GM12875 (cell line): ENCODE measurements at regions not wholly inside any gene's neighbourhood (a gene's known extent, or its start where the extent isn't known, plus 50 kb on each side); places are given as distances from the start of the nearest gene placed in this dataset.

ENCODE experiments used
- H3K4me3 ChIP-seq: one replicate; pipeline ENCODE4 v1.5.1; 2011; ENCODE audit warnings: low read depth, low read length, control low read depth
- TF ChIP-seq, protein P1 (sequence below): IDR thresholded peaks from 2 replicates; pipeline ENCODE4 v1.5.1; 2011; ENCODE audit warnings: low read depth, mild to moderate bottlenecking, control low read depth, inconsistent platforms, low read length, moderate library complexity, borderline replicate concordance; ENCODE audit not compliant: insufficient read depth

DNA sequence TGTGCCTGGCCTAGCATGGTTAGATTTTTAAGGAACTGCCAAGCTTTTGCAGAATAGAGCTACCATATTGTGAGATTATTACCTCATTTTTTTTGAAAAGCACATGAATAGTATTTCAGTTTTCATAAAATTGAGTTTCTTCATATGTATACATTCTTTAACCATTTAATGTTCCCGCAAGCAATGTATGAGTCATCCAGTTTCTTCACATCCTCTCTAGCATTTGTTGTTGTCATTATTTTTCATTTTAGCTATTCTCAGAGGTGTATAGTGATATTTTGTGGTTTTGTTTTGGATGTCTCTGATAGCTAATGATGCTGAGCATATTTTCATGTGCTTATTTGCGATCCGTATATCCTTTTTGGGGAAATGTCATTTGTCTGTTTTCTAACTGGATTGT lies 74.9 kb downstream of the GLUD2 start:
- no peak overlapping the region for H3K4me3 ChIP-seq
- TF ChIP-seq, protein P1, sequence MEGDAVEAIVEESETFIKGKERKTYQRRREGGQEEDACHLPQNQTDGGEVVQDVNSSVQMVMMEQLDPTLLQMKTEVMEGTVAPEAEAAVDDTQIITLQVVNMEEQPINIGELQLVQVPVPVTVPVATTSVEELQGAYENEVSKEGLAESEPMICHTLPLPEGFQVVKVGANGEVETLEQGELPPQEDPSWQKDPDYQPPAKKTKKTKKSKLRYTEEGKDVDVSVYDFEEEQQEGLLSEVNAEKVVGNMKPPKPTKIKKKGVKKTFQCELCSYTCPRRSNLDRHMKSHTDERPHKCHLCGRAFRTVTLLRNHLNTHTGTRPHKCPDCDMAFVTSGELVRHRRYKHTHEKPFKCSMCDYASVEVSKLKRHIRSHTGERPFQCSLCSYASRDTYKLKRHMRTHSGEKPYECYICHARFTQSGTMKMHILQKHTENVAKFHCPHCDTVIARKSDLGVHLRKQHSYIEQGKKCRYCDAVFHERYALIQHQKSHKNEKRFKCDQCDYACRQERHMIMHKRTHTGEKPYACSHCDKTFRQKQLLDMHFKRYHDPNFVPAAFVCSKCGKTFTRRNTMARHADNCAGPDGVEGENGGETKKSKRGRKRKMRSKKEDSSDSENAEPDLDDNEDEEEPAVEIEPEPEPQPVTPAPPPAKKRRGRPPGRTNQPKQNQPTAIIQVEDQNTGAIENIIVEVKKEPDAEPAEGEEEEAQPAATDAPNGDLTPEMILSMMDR: no peak

DNA sequence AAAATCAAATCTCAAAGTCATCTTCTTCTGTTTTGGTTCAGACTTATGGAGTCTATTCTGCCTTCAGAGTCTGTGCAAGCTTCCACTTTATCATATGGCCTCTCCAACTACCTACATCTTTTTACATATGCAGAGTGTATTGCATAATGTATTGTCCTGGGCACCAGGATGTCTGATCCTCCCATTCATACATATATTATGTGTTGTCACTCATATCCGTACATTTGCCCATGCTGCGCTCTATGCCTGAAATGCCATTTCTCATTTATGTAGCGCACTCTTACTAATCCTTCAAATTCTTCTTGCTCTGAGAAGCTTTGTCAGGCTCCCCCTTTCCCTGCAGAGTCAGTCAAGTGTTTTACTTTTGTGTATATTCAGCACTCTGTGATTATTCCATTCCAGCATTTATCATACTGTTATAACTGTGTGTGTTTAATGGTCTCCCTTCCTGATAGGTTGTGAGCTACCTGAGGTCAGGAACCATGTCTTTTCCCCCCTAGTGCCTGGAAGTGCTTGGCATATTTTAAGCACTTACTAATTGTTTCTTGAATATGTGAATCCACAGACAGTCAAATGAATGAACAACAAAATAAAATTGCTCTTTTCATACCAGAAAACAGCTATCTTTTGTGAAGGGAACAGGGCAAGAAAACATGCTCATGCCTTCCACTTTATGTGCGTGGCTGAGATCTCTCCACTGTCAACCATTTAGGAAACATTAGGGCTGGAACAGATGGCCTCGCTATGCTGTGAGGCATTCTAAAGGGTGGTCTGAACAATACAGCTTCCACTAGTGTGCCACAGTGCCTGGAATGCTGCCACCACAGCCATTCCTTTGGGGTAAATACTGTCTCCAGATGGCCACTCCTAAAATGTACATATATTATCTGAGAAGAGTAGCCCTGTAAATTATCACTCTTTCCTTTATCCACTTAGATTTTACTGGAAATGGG lies 81.8 kb downstream of the GLUD2 start:
- H3K4me3 ChIP-seq: no peak overlapping the region
- TF ChIP-seq, protein P1: no peak

DNA sequence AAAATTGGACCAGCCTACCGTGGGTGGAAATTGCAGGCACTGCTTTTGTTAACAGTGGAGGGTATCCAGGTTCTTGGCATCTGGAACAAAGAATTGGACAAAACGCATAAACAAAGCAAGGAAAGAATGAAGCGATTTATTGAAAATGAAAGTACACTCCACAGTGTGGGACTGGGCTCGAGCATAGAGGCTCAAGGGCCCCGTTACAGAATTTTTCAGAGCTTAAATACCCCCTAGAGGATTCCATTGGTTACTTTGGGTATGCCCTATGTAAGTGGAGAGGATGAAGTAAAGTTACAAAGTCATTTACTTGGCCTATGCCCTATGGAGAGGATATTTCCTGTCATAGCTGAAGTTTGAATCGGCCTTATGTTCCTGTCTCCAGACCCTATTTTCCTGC lies 85.3 kb downstream of the GLUD2 start:
- H3K4me3 ChIP-seq: no peak overlapping the region

DNA sequence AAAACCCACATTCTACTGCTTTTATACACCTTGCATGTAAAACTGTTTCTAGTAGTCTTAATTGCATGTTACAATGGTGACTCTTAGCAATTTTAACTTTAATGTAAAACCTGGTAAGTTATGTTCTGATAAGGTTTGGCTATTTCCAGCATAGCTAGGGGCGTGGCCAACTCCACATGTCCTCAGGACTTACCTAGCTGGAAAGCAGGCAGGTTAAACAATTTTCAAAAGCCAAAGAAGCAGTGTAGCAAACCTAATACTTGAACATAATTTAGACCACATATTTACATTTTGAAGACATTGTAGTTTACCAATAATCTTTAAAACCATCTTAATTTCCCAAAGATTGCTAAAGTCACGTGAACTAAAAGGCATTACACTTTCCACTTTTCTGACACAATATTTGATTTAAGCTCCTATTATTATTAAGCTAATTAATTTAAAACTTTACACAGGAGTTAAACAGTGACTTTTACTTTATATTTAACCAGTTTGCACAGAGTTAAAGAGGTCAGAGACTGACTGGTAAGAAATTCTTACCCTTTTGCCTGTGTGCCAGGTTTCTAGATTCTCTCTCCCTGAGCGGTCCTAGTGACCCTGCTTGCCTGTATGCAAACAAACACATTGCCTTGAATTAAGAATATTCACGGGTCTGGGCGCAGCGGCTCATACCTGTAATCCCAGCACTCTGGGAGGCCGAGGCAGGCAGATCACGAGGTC lies 88.2 kb downstream of the GLUD2 start:
- no peak overlapping the region for H3K4me3 ChIP-seq
- TF ChIP-seq, protein P1: no peak

More for the DNA sequence above, 85.3 kb downstream of the GLUD2 start:
- TF ChIP-seq, protein P1: no peak

DNA sequence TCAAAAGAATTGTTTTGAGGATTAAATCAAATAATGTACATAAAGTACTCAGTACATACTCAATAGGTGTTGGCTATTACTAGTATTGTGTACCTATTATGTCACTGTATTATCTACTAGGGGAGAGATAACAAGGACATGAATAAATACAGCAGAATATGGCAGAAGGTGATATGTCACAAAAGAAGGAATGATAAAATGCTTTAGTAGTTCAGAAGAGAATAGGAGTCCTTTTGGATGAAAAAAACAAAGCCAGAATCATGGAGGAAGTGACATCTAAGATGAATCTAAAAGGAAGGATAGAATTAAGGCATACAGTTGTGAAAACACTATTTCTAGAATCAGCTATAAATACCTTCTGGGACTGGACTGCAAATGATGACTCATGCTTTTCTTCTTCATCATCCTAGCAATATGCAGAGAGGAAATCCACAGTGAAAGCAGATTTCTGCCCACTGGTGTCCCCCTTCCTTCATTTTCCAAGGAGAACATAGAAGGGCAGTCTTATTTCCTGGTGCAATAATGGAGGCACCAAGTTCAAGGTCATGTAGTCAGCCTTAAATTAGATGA lies 98.7 kb downstream of the GLUD2 start:
- TF ChIP-seq, protein P1: no peak
- H3K4me3 ChIP-seq: no peak overlapping the region

DNA sequence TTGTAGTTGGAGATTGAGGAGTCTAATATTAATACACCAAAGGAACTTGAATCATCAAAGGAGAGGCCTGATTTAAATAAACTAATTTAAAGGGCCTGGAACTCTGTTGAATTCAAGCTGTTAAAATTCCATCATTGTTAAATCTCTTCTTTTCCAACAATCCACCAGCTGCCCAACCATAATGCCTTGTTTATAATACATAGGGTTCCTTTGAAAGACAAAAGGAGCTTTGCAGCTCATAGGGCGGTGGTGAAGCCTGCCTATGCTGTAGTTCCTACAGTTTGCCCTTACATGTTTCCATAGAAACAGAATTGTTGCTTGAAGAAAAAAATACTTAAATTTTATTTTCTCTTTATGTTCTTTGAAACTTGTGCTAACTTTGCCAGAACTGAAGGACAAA lies 102.8 kb downstream of the GLUD2 start:
- H3K4me3 ChIP-seq: no peak overlapping the region
- TF ChIP-seq, protein P1: no peak
